ENCODE measurements at regions not wholly inside any gene's neighbourhood (a gene's known extent, or its start where the extent isn't known, plus 50 kb on each side); places are given as distances from the start of the nearest gene placed in this dataset.

DNA sequence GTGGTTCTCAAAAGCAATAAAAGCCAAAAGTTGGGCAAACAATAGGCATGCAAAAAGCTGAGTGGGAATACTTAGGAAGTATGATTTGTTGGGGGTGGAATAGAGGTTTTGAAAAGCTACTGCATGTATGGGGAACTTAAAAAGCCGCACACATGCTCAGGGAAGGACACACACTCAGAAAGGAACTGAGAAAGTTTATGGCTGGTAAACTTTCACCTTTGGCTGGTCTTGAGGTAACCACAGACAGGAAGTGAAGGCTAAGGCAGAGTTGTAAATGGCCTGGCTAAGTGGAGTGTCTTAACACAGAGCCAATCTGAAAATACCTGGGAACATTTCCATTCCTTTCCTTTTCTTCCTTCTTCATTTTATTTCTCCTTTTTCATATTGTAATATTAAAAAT, 134.5 kb upstream of the EXOC2 start:
- TF ChIP-seq, protein P1, sequence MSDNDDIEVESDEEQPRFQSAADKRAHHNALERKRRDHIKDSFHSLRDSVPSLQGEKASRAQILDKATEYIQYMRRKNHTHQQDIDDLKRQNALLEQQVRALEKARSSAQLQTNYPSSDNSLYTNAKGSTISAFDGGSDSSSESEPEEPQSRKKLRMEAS (IDR thresholded peaks at IDR 0.05) = no peak
- TF ChIP-seq SP1 (IDR thresholded peaks at IDR 0.05; ENCODE audit: low read depth) (no peak), TCF7L2 (IDR thresholded peaks at IDR 0.05; ENCODE audit: borderline replicate concordance, extremely low read depth, insufficient read depth, insufficient read length) (no peak), ZFX (IDR thresholded peaks at IDR 0.05) (no peak), POLR2AphosphoS5 (IDR thresholded peaks at IDR 0.05; ENCODE audit: low read depth, low read length) (no peak), FOSL1 (IDR thresholded peaks at IDR 0.05; ENCODE audit: low read depth) (no peak), SRF (IDR thresholded peaks at IDR 0.05; ENCODE audit: low read depth) (no peak), JUND (IDR thresholded peaks at IDR 0.05) (no peak), RAD21 (IDR thresholded peaks at IDR 0.05; ENCODE audit: low read depth) (no peak), SIN3A (IDR thresholded peaks at IDR 0.05; ENCODE audit: low read depth) (no peak)
- H3K4me2 ChIP-seq (ENCODE audit: low read length) = no peak overlapping the region
- CTCF ChIA-PET = no interaction called here
- RAD21 ChIA-PET (ENCODE audit: low non-redundant PET in 1 of 2, low total read pairs in 2 of 2, uncharacterized antibody in 2 of 2, unreplicated experiment in 2 of 2) = no interaction called here
- no peaks in the 10 kb centered on the region for H4K20me1 ChIP-seq (ENCODE audit: insufficient read depth)
- no peak overlapping the region for H3K27ac ChIP-seq (ENCODE audit: low read depth, low read length)
- H3K9ac ChIP-seq (ENCODE audit: low read length) = no peak overlapping the region
- H3K9me3 ChIP-seq (ENCODE audit: control insufficient read depth in 1 of 2, insufficient read depth in 1 of 2, low read depth in 1 of 2, low read length in 2 of 2) = no peaks in the 10 kb centered on the region
- no TSS peak for BruUV-seq (replicated peaks)
- H2AFZ ChIP-seq (ENCODE audit: low read depth, low read length, poor library complexity, severe bottlenecking) = no peak overlapping the region
- no peak overlapping the region for H3K4me3 ChIP-seq (replicated peaks in 1 of 2; ENCODE audit: low read depth in 1 of 2, low read length in 2 of 2)
- intact Hi-C loops (cut with micrococcal nuclease) = no loop called here
- no peak for ATAC-seq
- no peaks in the 10 kb centered on the region for H3K36me3 ChIP-seq (ENCODE audit: control insufficient read depth in 1 of 2, insufficient read depth in 2 of 2, low read length in 2 of 2)
- H3K79me2 ChIP-seq (ENCODE audit: insufficient read depth, low read length) = no peaks in the 10 kb centered on the region
- POLR2A ChIA-PET = no interaction called here
- peaks cover 0 to 3% of the 10 kb centered on the region in 2 experiments; a peak in 1 of 4 replicates for H3K4me1 ChIP-seq (ENCODE audit: control insufficient read depth in 1 of 2, insufficient read depth in 2 of 2, low read length in 2 of 2)
- H3K9me2 ChIP-seq (ENCODE audit: insufficient read depth) = no peaks in the 10 kb centered on the region
- no peaks in the 10 kb centered on the region for H3K27me3 ChIP-seq (ENCODE audit: insufficient read depth, low read length)
- DNase-seq (ENCODE audit: low read depth, low spot score) = no peak

DNA sequence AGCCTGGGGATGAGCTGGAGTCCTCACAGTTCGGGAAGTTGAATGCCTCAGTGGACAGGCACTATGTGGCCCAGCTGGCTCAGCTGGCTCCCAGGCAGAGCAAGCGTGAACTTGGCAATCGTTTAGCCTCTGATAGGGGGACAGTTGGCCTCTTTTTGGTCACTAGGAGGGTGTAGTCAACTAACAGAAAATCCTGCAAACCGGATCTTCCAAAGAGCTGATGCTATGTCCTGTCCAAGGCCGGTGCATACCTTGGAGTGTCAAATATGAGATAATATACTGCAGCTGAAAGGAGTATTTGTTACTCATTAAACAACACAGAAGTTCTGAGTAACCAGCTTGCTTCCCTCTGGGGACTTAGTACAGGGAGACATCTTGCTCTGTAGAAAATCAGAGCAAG, 126.2 kb upstream of the EXOC2 start:
- H3K9ac ChIP-seq (ENCODE audit: low read length) = no peak overlapping the region
- no peak overlapping the region for H3K4me2 ChIP-seq (ENCODE audit: low read length)
- H3K9me3 ChIP-seq (ENCODE audit: control insufficient read depth in 1 of 2, insufficient read depth in 1 of 2, low read depth in 1 of 2, low read length in 2 of 2) = no peaks in the 10 kb centered on the region
- TF ChIP-seq SIN3A (IDR thresholded peaks at IDR 0.05; ENCODE audit: low read depth) = no peak
- no peak for TF ChIP-seq EGR1 (IDR thresholded peaks at IDR 0.05; ENCODE audit: low read depth)
- TF ChIP-seq, protein P2, sequence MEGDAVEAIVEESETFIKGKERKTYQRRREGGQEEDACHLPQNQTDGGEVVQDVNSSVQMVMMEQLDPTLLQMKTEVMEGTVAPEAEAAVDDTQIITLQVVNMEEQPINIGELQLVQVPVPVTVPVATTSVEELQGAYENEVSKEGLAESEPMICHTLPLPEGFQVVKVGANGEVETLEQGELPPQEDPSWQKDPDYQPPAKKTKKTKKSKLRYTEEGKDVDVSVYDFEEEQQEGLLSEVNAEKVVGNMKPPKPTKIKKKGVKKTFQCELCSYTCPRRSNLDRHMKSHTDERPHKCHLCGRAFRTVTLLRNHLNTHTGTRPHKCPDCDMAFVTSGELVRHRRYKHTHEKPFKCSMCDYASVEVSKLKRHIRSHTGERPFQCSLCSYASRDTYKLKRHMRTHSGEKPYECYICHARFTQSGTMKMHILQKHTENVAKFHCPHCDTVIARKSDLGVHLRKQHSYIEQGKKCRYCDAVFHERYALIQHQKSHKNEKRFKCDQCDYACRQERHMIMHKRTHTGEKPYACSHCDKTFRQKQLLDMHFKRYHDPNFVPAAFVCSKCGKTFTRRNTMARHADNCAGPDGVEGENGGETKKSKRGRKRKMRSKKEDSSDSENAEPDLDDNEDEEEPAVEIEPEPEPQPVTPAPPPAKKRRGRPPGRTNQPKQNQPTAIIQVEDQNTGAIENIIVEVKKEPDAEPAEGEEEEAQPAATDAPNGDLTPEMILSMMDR (IDR thresholded peaks at IDR 0.05 in 2 of 3, conservative IDR thresholded peaks at IDR 0.05 in 1 of 3; ENCODE audit: borderline replicate concordance in 1 of 3, insufficient read depth in 1 of 3, low read depth in 2 of 3, low read length in 2 of 3) = no peak
- no peak for TF ChIP-seq EZH2phosphoT487 (IDR thresholded peaks at IDR 0.05; ENCODE audit: borderline replicate concordance)
- no peak for TF ChIP-seq RAD21 (IDR thresholded peaks at IDR 0.05; ENCODE audit: low read depth)
- TF ChIP-seq ELF1 (IDR thresholded peaks at IDR 0.05; ENCODE audit: borderline replicate concordance, low read depth) = no peak
- TF ChIP-seq, protein P3, sequence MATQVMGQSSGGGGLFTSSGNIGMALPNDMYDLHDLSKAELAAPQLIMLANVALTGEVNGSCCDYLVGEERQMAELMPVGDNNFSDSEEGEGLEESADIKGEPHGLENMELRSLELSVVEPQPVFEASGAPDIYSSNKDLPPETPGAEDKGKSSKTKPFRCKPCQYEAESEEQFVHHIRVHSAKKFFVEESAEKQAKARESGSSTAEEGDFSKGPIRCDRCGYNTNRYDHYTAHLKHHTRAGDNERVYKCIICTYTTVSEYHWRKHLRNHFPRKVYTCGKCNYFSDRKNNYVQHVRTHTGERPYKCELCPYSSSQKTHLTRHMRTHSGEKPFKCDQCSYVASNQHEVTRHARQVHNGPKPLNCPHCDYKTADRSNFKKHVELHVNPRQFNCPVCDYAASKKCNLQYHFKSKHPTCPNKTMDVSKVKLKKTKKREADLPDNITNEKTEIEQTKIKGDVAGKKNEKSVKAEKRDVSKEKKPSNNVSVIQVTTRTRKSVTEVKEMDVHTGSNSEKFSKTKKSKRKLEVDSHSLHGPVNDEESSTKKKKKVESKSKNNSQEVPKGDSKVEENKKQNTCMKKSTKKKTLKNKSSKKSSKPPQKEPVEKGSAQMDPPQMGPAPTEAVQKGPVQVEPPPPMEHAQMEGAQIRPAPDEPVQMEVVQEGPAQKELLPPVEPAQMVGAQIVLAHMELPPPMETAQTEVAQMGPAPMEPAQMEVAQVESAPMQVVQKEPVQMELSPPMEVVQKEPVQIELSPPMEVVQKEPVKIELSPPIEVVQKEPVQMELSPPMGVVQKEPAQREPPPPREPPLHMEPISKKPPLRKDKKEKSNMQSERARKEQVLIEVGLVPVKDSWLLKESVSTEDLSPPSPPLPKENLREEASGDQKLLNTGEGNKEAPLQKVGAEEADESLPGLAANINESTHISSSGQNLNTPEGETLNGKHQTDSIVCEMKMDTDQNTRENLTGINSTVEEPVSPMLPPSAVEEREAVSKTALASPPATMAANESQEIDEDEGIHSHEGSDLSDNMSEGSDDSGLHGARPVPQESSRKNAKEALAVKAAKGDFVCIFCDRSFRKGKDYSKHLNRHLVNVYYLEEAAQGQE (IDR thresholded peaks at IDR 0.05; ENCODE audit: low read depth) = no peak
- no peak for TF ChIP-seq POLR2A (IDR thresholded peaks at IDR 0.05; ENCODE audit: borderline replicate concordance, extremely low read depth, insufficient read depth, insufficient read length)
- TF ChIP-seq TCF7L2 (IDR thresholded peaks at IDR 0.05; ENCODE audit: borderline replicate concordance, extremely low read depth, insufficient read depth, insufficient read length) = no peak
- no peak for TF ChIP-seq SP1 (IDR thresholded peaks at IDR 0.05; ENCODE audit: low read depth)
- RAD21 ChIA-PET (ENCODE audit: low non-redundant PET in 1 of 2, low total read pairs in 2 of 2, uncharacterized antibody in 2 of 2, unreplicated experiment in 2 of 2) = no interaction called here
- H3K27ac ChIP-seq (ENCODE audit: low read depth, low read length) = no peak overlapping the region
- no peaks in the 10 kb centered on the region for H3K9me2 ChIP-seq (ENCODE audit: insufficient read depth)
- CTCF ChIA-PET = no interaction called here
- no peak overlapping the region for H2AFZ ChIP-seq (ENCODE audit: low read depth, low read length, poor library complexity, severe bottlenecking)
- no peak overlapping the region for H3K4me3 ChIP-seq (replicated peaks in 1 of 2; ENCODE audit: low read depth in 1 of 2, low read length in 2 of 2)
- no peaks in the 10 kb centered on the region for H3K27me3 ChIP-seq (ENCODE audit: insufficient read depth, low read length)
- POLR2A ChIA-PET = no interaction called here
- intact Hi-C loops (cut with micrococcal nuclease) = no loop called here
- BruUV-seq (replicated peaks) = no TSS peak
- ATAC-seq = no peak
- no peaks in the 10 kb centered on the region for H3K36me3 ChIP-seq (ENCODE audit: control insufficient read depth in 1 of 2, insufficient read depth in 2 of 2, low read length in 2 of 2)
- H3K4me1 ChIP-seq (ENCODE audit: control insufficient read depth in 1 of 2, insufficient read depth in 2 of 2, low read length in 2 of 2) = no peaks in the 10 kb centered on the region
- H3K79me2 ChIP-seq (ENCODE audit: insufficient read depth, low read length) = no peaks in the 10 kb centered on the region
- no peak for DNase-seq (ENCODE audit: low read depth, low spot score)
- no peaks in the 10 kb centered on the region for H4K20me1 ChIP-seq (ENCODE audit: insufficient read depth)
